GM19463 (cell line): ENCODE measurements at regions not wholly inside any gene's neighbourhood (a gene's known extent, or its start where the extent isn't known, plus 50 kb on each side); places are given as distances from the start of the nearest gene placed in this dataset.
A peak's percentile ranks its signal among the peaks of the same experiment; 100 is the strongest.
"Not testable (repeated sequence)": the region's sequence is repeated elsewhere in the genome, so short reads cannot be mapped to it uniquely, and the experiment has no call there.

Experiments used
- ATAC-seq: cut with Tn5 transposase; IDR thresholded peaks from one replicate; pipeline ENCODE4 v1.9.1; 2021; ENCODE audit warnings: mild to moderate bottlenecking, moderate library complexity; ENCODE audit not compliant: unreplicated experiment

- no peak for ATAC-seq
Observed at GRCh38 chr14:105979446-105979845, 453.1 kb downstream of the TMEM121 start.

GRCh38 chr14:105980224-105980623 lies 453.8 kb downstream of the TMEM121 start:
- no peak for ATAC-seq

DNA sequence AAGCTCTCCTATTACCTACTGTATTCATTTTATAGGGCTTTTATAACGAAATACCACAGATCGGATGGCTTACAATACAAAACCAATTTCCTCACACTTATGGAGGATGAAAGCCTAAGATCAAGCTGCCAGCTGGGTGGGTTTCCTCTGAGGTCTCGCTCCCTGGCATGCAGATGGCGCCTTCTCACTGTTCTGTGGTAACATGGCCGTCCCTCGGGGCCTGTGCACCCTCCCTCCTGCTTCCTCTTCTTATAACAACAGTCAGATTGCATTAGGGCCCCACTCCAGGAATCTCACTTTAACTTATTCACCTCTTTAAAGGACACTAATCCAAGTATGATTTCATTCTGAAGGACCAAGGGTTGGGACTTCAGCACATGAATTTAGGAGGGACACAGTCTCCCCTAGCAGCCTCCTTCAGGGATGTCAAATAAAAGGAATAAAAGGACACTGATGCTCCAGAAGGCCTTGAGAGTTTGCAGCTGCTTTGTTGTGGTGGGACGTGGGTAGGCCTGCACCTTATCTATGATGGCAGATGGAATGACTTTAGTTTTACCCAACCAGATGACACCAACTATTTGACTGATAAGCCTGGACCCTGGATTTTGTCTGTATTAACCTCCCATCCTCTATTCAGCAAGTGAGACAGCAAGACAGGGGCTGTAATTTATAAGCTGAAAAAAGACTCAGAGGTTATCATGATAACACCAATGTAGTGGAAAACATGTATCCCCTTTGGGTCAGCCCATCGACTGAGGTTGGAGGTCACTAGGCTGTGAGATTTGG lies 455.3 kb downstream of the TMEM121 start:
- not testable (repeated sequence) for ATAC-seq

DNA sequence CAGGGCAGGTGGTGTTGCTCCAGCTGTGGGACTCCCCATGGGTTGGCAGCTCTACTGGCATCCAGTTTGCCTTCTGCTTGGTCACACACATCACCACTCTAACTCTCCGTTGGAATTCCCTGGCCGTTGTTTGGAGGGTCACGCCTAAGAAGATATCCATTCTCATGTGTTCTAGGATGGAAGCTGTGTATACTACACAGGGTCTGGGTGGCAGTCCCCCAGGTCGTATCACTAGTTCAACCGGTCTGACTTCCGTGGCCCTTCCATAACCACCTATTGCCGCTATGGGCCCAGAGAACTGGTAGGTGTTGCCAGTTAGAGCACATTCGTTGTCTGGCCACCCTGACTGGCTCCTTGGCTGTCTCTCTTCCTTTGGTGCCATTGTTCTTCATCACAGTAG lies 456.3 kb downstream of the TMEM121 start:
- no peak for ATAC-seq

- ATAC-seq: no peak
Observed at GRCh38 chr14:105986894-105987284, 460.5 kb downstream of the TMEM121 start.

DNA sequence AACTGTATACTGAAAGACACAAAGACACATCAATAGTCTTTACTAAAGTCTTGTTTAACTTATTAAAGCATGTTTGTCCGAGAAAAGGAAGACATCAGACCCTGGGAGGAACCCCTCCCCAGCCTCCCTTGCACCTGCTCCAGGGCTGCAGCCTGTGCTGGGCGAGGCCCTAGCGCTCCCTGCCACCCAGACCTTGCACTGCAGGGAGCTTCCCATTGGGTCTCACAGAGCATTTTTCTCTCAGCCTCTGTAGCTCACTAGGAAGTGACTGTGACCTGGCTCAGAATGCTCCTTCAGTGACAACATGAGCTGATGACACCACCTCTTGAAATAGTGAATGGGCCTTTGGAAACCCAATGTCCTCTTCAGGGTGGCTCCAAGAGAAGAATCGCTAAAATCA lies 461.2 kb downstream of the TMEM121 start:
- ATAC-seq: no peak

GRCh38 chr14:105989566-105990302 lies 463.4 kb downstream of the TMEM121 start:
- no peak for ATAC-seq

DNA sequence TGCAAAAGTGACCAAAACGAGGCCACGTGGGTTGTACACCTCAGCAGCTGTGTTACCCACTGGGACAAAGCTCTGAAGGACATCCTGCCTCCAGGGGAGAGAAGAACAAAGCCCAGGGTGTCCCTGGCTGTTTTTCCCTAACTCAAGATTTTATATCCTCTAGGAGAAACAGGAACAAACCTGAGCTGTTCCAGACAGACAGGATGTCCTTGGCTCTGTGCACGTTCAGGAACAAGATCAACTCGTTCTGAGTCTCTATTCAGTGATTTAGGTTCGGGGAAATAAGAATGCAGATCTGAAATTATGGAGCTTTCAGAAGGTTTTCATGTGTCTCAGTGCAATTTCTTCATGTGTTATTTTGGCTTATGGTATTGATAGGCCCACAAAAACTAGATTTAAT lies 465.3 kb downstream of the TMEM121 start:
- not testable (repeated sequence) for ATAC-seq

DNA sequence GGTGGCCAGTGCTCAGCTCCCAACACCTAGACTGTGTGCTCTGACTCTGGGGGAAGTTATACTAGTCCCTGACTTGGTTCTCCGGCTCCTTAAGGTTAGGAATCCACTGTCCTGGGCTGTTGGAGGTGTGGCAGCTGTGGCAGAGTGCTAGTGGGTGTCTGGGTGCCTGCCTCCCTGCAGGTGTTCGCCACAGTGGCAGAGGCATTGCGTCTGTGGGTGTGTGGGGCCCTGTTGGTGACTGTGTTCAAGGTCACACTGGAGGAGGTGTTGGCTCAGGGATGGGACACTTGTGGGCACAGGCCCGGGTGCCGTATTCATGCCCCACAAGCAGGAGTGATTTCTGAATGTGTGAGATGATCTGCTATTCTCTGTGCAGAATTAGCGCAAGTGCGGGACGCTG lies 467.4 kb downstream of the TMEM121 start:
- no peak for ATAC-seq

GRCh38 chr14:105995011-105995710 lies 468.8 kb downstream of the TMEM121 start:
- ATAC-seq: not testable (repeated sequence)

DNA sequence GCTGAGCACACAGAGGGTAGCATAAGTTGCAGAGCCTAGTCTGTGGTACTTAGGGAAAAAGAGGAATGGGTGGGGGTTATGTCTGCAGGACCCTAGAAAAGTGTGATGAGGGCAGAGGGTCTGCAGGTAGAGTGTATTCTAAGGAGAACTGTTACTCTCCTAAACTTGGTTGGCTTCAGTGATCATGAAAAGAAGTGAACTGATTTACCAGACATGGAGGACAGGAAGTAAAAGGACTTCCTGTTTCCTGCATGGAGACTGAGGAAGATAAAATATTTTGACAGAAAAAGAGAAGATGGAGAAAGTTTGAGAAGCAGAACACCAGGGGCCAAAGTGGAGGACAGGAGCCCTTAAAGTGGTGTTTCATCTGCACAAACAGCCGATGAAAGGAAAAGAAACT lies 472.2 kb downstream of the TMEM121 start:
- ATAC-seq: not testable (repeated sequence)

- ATAC-seq: peak; percentile 66
Observed at GRCh38 chr14:105999361-106000028, 473.1 kb downstream of the TMEM121 start.

- ATAC-seq: peak; percentile 34
Observed at GRCh38 chr14:106000029-106000511, 473.7 kb downstream of the TMEM121 start.

DNA sequence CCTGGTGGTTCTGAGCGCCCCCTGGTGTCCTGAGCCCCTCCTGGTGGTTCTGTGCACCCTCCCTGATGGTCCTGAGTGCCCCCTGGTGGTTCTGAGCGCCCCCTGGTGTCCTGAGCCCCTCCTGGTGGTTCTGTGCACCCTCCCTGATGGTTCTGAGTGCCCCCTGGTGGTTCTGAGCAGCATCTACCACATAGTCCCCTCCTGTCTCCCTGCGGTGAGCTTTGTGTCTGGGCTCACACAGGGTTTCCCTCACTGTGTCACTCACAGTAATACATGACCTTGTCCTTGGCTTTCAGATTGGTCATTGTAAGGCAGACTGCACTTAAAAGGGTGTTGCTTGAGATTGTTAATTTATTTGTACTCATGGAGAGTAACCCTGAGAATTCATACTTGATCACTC lies 474.9 kb downstream of the TMEM121 start:
- ATAC-seq: not testable (repeated sequence)

DNA sequence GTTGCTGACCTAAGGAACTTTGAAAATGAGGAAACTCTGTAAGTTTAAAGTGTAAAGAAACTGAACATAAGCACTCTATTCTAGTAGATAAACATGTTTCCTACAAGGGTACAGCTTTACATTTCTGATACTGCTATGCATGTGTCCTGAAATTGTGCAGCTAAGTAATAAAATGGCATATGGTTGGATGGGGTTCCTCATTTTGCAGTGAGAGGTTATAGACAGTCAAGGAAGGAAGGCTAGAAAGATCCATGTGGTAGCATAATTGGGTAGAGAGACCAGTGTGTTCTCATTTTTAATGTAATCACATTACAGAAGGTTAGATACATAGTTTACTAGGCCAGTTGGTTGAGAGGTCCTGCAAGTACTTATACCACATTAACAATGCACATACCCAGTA lies 477.0 kb downstream of the TMEM121 start:
- ATAC-seq: no peak

DNA sequence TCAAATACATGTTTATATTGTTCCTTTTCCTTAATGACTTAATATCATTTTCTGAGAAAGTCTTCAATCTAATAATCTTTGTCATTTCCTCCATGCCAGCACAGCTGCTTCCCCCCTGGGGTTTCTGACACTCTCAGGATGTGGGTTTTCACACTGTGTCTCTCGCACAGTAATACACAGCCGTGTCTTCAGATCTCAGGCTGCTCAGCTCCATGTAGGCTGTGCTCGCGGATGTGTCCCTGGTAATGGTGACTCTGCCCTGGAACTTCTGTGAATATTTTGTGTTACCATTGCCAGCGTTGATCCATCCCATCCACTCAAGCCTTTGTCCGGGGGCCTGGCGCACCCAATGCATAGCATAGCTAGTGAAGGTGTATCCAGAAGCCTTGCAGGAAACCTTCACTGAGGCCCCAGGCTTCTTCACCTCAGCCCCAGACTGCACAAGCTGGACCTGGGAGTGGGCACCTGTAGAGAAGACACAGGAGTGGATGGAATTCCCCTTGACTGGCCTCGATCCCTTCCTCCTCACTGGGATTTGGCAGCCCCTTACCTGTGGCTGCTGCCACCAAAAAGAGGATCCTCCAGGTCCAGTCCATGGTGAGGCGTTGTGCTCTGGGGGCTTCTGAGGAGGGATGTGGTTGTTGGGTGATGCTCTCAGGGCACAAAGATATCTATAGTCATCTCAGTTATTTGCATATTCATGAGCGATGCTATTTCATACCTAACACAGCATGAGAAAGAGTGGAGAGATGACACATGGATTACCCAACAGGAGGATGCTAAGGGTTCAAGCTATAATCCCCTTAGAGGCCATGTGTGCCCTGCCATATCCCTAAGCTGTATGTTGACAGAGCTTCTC lies 478.8 kb downstream of the TMEM121 start:
- ATAC-seq: not testable (repeated sequence)

DNA sequence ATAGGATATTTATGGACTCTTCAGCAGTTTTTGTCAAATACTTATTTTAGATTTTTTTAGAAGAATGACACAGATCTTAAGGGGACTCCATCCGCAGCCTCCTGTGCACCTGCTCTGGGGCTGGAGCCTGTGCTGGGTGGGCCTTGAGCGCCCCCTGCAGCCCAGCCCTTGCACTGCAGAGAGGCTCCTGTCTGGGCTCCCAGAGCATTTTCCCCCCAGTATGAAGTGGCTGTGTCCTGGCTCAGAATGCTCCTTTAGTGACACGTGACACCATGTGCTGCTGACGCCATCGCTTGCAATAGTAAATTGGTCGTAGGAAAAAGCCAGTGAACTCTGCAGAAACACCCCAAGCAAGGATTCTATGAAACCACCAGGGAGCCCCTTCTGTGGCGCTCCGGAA lies 479.7 kb downstream of the TMEM121 start:
- not testable (repeated sequence) for ATAC-seq

DNA sequence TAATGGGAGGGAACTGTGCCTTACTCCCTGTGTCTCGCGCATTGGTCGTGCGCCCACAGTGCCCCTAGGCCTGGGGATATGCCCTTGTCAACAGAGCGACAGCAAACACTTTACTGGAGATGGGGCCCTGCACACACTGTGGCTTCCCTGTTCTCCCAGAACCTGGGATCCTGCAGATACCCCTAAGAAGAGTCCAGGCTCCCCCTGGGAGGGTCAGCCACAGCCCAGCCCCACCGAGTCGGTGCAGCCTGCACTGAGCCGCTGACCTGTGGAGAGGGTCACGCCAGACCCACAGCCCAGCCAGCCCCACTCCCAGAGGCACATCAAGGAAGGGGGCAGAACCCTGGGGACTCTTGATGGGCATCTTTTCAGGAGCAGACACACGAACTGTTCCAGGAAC lies 480.3 kb downstream of the TMEM121 start:
- ATAC-seq: not testable (repeated sequence)

DNA sequence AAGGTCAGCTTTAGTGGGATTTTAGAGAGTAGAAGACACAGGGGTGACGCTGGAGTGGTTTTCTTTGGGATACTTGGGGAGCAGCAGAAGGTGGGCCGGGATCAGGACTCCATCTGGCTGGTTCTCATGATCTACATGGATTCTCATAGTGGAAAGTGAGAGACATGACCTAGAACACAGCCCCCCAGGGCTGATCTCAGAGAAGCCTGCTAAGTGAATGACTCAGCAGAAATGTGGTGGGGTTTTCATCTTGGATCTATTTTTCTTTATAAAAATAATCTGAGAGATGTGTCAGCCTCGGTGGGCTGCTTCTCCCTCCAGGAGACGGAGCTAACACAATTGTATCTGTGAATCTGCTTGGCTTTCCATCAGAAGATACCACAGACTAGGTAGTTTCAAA lies 484.4 kb downstream of the TMEM121 start:
- ATAC-seq: no peak
